ENCODE measurements at regions not wholly inside any gene's neighbourhood (a gene's known extent, or its start where the extent isn't known, plus 50 kb on each side); places are given as distances from the start of the nearest gene placed in this dataset.

DNA sequence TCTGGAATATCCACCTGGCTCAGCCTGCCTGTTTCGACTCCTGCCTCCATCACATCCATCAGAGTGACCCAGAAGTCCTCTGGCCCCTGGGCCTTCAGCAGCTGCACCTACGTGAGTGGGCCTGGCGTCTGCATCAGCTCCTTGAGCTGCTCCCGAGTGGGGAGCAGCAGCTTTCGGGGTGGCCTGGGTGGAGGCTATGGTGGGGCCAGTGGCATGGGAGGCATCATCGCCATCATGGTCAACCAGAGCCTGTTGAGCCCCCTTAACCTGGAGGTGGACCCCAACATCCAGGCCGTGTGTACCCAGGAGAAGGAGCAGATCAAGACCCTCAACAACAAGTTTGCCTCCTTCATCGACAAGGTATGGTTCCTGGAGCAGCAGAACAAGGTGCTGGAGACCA is 83.0 kb downstream of the SEC61B start:
- TF ChIP-seq, protein P1, sequence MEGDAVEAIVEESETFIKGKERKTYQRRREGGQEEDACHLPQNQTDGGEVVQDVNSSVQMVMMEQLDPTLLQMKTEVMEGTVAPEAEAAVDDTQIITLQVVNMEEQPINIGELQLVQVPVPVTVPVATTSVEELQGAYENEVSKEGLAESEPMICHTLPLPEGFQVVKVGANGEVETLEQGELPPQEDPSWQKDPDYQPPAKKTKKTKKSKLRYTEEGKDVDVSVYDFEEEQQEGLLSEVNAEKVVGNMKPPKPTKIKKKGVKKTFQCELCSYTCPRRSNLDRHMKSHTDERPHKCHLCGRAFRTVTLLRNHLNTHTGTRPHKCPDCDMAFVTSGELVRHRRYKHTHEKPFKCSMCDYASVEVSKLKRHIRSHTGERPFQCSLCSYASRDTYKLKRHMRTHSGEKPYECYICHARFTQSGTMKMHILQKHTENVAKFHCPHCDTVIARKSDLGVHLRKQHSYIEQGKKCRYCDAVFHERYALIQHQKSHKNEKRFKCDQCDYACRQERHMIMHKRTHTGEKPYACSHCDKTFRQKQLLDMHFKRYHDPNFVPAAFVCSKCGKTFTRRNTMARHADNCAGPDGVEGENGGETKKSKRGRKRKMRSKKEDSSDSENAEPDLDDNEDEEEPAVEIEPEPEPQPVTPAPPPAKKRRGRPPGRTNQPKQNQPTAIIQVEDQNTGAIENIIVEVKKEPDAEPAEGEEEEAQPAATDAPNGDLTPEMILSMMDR (conservative IDR thresholded peaks at IDR 0.05; ENCODE audit: low read depth, low read length), result no peak
- no peak for TF ChIP-seq EZH2 (IDR thresholded peaks at IDR 0.05; ENCODE audit: low read length, unreplicated experiment)

Data from PC-3 (cell line).